ENCODE measurements at regions not wholly inside any gene's neighbourhood (a gene's known extent, or its start where the extent isn't known, plus 50 kb on each side); places are given as distances from the start of the nearest gene placed in this dataset.

DNA sequence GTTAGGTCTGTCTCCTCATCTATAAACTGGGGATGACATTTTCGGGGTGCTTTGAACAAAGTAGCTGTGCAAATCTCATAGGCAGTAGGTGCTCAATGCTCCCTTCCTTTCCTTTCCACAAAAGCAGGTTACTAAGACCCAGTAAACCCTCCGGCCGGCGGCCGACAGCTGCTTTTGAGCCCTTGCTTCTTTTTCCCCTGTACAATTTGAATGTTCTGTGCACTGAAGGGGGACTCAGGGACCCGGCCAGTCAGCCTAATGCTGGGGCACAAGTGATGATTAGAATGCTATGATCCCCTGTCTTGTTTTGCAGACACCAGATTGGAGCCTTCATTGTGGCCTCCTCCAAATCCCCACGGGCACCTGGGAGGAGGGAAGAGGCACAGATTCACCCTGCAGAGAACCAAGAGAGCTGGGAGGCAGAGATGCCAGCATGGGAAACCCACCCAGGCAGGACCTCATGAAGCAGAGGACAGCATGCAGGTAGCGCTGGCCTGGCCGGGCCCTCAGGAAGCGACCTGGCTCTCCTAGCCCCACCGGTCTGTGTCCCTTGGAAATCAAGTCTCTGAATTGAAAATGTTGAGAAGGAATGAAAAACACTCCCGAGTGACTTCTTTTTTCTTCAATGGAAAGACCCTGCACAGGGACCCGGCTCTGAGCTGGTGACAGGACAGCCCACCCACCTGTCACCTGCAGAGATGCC, 128.6 kb upstream of the HDAC4 start:
- peaks cover 0 to 5% of the 10 kb centered on the region in 2 experiments for H3K27me3 ChIP-seq (ENCODE audit: control insufficient read depth in 1 of 2, insufficient read depth in 2 of 2, low read length in 2 of 2)
- H3K36me3 ChIP-seq (ENCODE audit: insufficient read depth, low read length), result no peaks in the 10 kb centered on the region
- ATAC-seq (ENCODE audit: poor library complexity) (no peak), DNase-seq (no peak)
- H3K27me3 Mint-ChIP-seq, result no peaks in the 10 kb centered on the region
- ChIA-PET CTCF (no interaction called here), POLR2A (no interaction called here)
- no peak overlapping the region for H3K4me3 Mint-ChIP-seq
- intact Hi-C loops (cut with DNase I, micrococcal nuclease), result no loop called here
- no peak overlapping the region for H3K27ac Mint-ChIP-seq
- no peaks in the 10 kb centered on the region for H3K9me3 Mint-ChIP-seq
- H3K36me3 Mint-ChIP-seq (ENCODE audit: low read depth), result no peaks in the 10 kb centered on the region
- no peak overlapping the region for H3K27ac ChIP-seq (ENCODE audit: low read depth in 1 of 2, low read length in 2 of 2)
- H3K9me3 ChIP-seq (ENCODE audit: control insufficient read depth in 1 of 2, insufficient read depth in 1 of 2, low read length in 2 of 2), result peaks cover 0 to 15% of the 10 kb centered on the region in 2 experiments
- no peaks in the 10 kb centered on the region for H3K4me1 ChIP-seq (ENCODE audit: insufficient read depth, low read length)
- TF ChIP-seq, protein P1, sequence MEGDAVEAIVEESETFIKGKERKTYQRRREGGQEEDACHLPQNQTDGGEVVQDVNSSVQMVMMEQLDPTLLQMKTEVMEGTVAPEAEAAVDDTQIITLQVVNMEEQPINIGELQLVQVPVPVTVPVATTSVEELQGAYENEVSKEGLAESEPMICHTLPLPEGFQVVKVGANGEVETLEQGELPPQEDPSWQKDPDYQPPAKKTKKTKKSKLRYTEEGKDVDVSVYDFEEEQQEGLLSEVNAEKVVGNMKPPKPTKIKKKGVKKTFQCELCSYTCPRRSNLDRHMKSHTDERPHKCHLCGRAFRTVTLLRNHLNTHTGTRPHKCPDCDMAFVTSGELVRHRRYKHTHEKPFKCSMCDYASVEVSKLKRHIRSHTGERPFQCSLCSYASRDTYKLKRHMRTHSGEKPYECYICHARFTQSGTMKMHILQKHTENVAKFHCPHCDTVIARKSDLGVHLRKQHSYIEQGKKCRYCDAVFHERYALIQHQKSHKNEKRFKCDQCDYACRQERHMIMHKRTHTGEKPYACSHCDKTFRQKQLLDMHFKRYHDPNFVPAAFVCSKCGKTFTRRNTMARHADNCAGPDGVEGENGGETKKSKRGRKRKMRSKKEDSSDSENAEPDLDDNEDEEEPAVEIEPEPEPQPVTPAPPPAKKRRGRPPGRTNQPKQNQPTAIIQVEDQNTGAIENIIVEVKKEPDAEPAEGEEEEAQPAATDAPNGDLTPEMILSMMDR (IDR thresholded peaks at IDR 0.05), result no peak
- no peaks in the 10 kb centered on the region for H3K4me1 Mint-ChIP-seq (ENCODE audit: low read depth)
- no peak overlapping the region for H3K4me3 ChIP-seq (ENCODE audit: low read length)

DNA sequence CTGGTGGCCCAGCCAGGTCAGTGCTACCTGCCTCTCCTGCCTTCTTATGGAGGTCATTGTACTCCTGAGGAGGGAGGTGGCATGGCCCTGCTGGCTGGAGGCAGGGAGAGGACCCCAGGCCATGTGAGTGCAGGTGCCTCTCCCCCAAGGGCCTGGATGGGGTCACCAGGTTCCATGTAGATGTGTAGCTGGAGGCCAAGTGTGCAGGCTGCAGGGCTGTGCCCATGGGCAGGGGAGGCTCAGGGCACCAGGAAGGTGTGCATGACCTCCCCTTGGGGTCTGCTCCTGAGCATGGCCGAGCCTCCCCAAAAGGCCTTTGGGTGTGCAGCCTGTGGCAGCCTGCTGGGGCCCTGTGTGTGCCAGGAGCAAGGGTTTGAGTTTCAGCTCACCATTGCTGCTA, 128.1 kb upstream of the HDAC4 start:
- no peak overlapping the region for H3K27ac ChIP-seq (ENCODE audit: low read depth in 1 of 2, low read length in 2 of 2)
- H3K36me3 ChIP-seq (ENCODE audit: insufficient read depth, low read length), result no peaks in the 10 kb centered on the region
- no peak overlapping the region for H3K4me3 ChIP-seq (ENCODE audit: low read length)
- intact Hi-C loops (cut with DNase I, micrococcal nuclease), result no loop called here
- peaks cover 0 to 5% of the 10 kb centered on the region in 2 experiments for H3K27me3 ChIP-seq (ENCODE audit: control insufficient read depth in 1 of 2, insufficient read depth in 2 of 2, low read length in 2 of 2)
- CTCF ChIA-PET, result no interaction called here
- H3K4me3 Mint-ChIP-seq, result no peak overlapping the region
- no peak for ATAC-seq (ENCODE audit: poor library complexity)
- peaks cover 0 to 13% of the 10 kb centered on the region in 2 experiments for H3K9me3 ChIP-seq (ENCODE audit: control insufficient read depth in 1 of 2, insufficient read depth in 1 of 2, low read length in 2 of 2)
- H3K4me1 ChIP-seq (ENCODE audit: insufficient read depth, low read length), result no peaks in the 10 kb centered on the region
- H3K4me1 Mint-ChIP-seq (ENCODE audit: low read depth), result no peaks in the 10 kb centered on the region
- POLR2A ChIA-PET, result no interaction called here
- DNase-seq, result no peak
- no peaks in the 10 kb centered on the region for H3K27me3 Mint-ChIP-seq
- H3K36me3 Mint-ChIP-seq (ENCODE audit: low read depth), result no peaks in the 10 kb centered on the region
- TF ChIP-seq, protein P1 (IDR thresholded peaks at IDR 0.05), result no peak
- H3K27ac Mint-ChIP-seq, result no peak overlapping the region
- H3K9me3 Mint-ChIP-seq, result no peaks in the 10 kb centered on the region

- H3K27ac Mint-ChIP-seq, result no peak overlapping the region
- H3K4me1 Mint-ChIP-seq (ENCODE audit: low read depth), result no peaks in the 10 kb centered on the region
- no peaks in the 10 kb centered on the region for H3K36me3 ChIP-seq (ENCODE audit: insufficient read depth, low read length)
- intact Hi-C loops (cut with DNase I, micrococcal nuclease), result no loop called here
- no peak overlapping the region for H3K4me3 ChIP-seq (ENCODE audit: low read length)
- POLR2A ChIA-PET, result no interaction called here
- H3K4me1 ChIP-seq (ENCODE audit: insufficient read depth, low read length), result no peaks in the 10 kb centered on the region
- H3K36me3 Mint-ChIP-seq (ENCODE audit: low read depth), result no peaks in the 10 kb centered on the region
- DNase-seq (no peak), ATAC-seq (ENCODE audit: poor library complexity) (no peak)
- CTCF ChIA-PET, result no interaction called here
- H3K4me3 Mint-ChIP-seq, result no peak overlapping the region
- peaks cover 0 to 5% of the 10 kb centered on the region in 2 experiments for H3K27me3 ChIP-seq (ENCODE audit: control insufficient read depth in 1 of 2, insufficient read depth in 2 of 2, low read length in 2 of 2)
- TF ChIP-seq, protein P1 (IDR thresholded peaks at IDR 0.05), result no peak
- no peaks in the 10 kb centered on the region for H3K9me3 Mint-ChIP-seq
- peaks cover 0 to 13% of the 10 kb centered on the region in 2 experiments for H3K9me3 ChIP-seq (ENCODE audit: control insufficient read depth in 1 of 2, insufficient read depth in 1 of 2, low read length in 2 of 2)
- H3K27me3 Mint-ChIP-seq, result no peaks in the 10 kb centered on the region
- no peak overlapping the region for H3K27ac ChIP-seq (ENCODE audit: low read depth in 1 of 2, low read length in 2 of 2)
These were observed 127.3 kb upstream of the HDAC4 start for GRCh38 chr2:239528146-239528545.
